Suprapubic skin (tissue), 4 donors: ENCODE measurements at regions not wholly inside any gene's neighbourhood (a gene's known extent, or its start where the extent isn't known, plus 50 kb on each side); places are given as distances from the start of the nearest gene placed in this dataset.

Source experiments
- DNase-seq, 2 donors: peaks; one replicate each; pipeline ENCODE4 v3.0.0-alpha.2; 2019; ENCODE audit warnings: low spot score in 2 of 2
- H3K27ac ChIP-seq: fragments of 200-600 bp; sonication (generic); one replicate; pipeline ENCODE4 v1.5.1; 2019
- H3K27me3 ChIP-seq: fragments of 200-600 bp; sonication (generic); one replicate; pipeline ENCODE4 v1.5.1; 2019
- H3K36me3 ChIP-seq: fragments of 200-600 bp; sonication (generic); one replicate; pipeline ENCODE4 v1.5.1; 2019
- H3K4me1 ChIP-seq: fragments of 200-600 bp; sonication (generic); one replicate; pipeline ENCODE4 v1.5.1; 2019
- H3K4me3 ChIP-seq: fragments of 200-600 bp; sonication (generic); one replicate; pipeline ENCODE4 v1.5.1; 2019; ENCODE audit warnings: mild to moderate bottlenecking
- H3K9me3 ChIP-seq: fragments of 200-600 bp; sonication (generic); one replicate; pipeline ENCODE4 v1.5.1; 2019
- CTCF ChIP-seq, 2 donors: fragments of 200-600 bp in 1 of 2; fragments of 450-650 bp in 1 of 2; sonication (generic) in 1 of 2; IDR thresholded peaks; one replicate each; pipeline ENCODE4 v1.5.1; 2016 to 2019; ENCODE audit warnings: antibody characterized with exemption in 2 of 2, mild to moderate bottlenecking in 1 of 2, moderate library complexity in 1 of 2
- EP300 ChIP-seq: sonication (generic); formaldehyde crosslinking; IDR thresholded peaks from one replicate; pipeline ENCODE4 v1.6.1; 2017; ENCODE audit warnings: antibody characterized with exemption
- POLR2A ChIP-seq, 2 donors: fragments of 450-650 bp; IDR thresholded peaks; one replicate each; pipeline ENCODE4 v1.6.1; 2017; ENCODE audit warnings: antibody characterized with exemption in 2 of 2, mild to moderate bottlenecking in 2 of 2, moderate library complexity in 2 of 2
- POLR2AphosphoS5 ChIP-seq, 3 donors: sonication (generic); formaldehyde crosslinking; IDR thresholded peaks; one replicate each; pipeline ENCODE4 v1.6.1; 2017; ENCODE audit warnings: antibody characterized with exemption in 3 of 3
- WGBS: methylation state at CpG from one replicate; pipeline ENCODE4 v1.1.5; 2018; 5-methylcytosine and 5-hydroxymethylcytosine counted together

- H3K36me3 ChIP-seq, result no peaks in the 10 kb centered on the region
- no peak for DNase-seq
- no peak overlapping the region for H3K4me3 ChIP-seq
- TF ChIP-seq POLR2A (IDR thresholded peaks at IDR 0.05) (no peak), EP300 (no peak), CTCF (IDR thresholded peaks at IDR 0.05) (no peak), POLR2AphosphoS5 (IDR thresholded peaks at IDR 0.05) (no peak)
- H3K9me3 ChIP-seq, result no peaks in the 10 kb centered on the region
- H3K4me1 ChIP-seq, result peaks cover 3% of the 10 kb centered on the region
- H3K27me3 ChIP-seq, result no peaks in the 10 kb centered on the region
- H3K27ac ChIP-seq, result no peak overlapping the region
- 71% methylated on average over 1 of the region's 1 CpG for WGBS
These were observed 189.6 kb upstream of the PARD3B start for GRCh38 chr2:204355688-204356087.

DNA sequence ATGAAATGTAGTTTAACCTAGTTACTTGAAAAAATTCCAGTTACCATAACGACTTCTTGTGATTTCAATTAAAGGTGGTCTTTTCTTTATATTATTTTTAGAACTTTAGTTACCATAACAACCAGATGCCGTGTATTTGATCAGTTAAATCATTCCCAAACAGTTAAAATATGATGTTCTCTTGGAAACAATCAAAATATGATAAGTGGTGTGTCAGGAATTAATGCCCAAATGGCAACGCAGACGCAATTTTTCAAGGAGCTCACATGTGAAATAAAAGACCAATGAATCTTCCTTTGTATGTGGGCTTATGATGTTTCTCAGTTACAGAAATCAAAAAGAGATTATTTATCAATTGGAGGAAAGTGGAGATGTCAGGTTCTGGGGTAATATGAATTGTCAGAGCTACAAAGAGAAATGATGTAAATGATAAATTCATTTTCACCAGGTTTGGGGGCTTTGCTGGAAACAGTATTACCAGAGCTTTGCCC lies 189.1 kb upstream of the PARD3B start:
- no peaks in the 10 kb centered on the region for H3K36me3 ChIP-seq
- no peaks in the 10 kb centered on the region for H3K9me3 ChIP-seq
- DNase-seq, result no peak
- H3K4me3 ChIP-seq, result no peak overlapping the region
- TF ChIP-seq POLR2AphosphoS5 (IDR thresholded peaks at IDR 0.05) (no peak), CTCF (IDR thresholded peaks at IDR 0.05) (no peak), EP300 (no peak), POLR2A (IDR thresholded peaks at IDR 0.05) (no peak)
- no peaks in the 10 kb centered on the region for H3K27me3 ChIP-seq
- WGBS, result 72% methylated on average over 4 of the region's 4 CpGs
- no peak overlapping the region for H3K27ac ChIP-seq
- H3K4me1 ChIP-seq, result peaks cover 3% of the 10 kb centered on the region

GRCh38 chr2:204357286-204357685 lies 188.0 kb upstream of the PARD3B start:
- 93% methylated on average over 9 of the region's 9 CpGs for WGBS
- Histone ChIP-seq H3K27me3 (no peaks in the 10 kb centered on the region), H3K36me3 (no peaks in the 10 kb centered on the region), H3K27ac (no peak overlapping the region), H3K4me3 (no peak overlapping the region), H3K9me3 (no peaks in the 10 kb centered on the region), H3K4me1 (peaks cover 3% of the 10 kb centered on the region)
- no peak for DNase-seq
- TF ChIP-seq POLR2A (IDR thresholded peaks at IDR 0.05), result no peak
- no peak for TF ChIP-seq CTCF (IDR thresholded peaks at IDR 0.05)
- no peak for TF ChIP-seq POLR2AphosphoS5 (IDR thresholded peaks at IDR 0.05)
- no peak for TF ChIP-seq EP300

DNA sequence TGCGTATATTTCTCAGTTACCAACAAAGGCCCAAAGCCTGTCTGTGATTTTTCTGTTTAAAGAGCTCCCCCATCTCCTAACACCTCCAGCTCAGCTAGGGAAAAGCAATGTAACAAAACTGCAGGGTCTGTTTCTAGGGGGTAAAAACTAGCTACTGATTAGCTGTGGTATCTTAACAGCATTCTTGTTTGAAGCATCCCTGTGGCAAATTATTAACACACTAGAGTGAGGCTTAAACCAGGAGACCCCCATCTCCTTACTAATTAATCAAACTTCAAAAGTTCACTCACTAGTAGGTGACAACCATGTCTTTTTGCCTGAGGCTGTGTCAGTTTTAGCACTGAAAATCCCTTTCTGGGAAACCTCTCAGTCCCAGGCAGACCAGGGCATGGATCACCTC lies 186.2 kb upstream of the PARD3B start:
- no peak for DNase-seq
- no peaks in the 10 kb centered on the region for H3K9me3 ChIP-seq
- H3K27ac ChIP-seq, result no peak overlapping the region
- 93% methylated on average over 1 of the region's 1 CpG for WGBS
- peaks cover 7% of the 10 kb centered on the region for H3K4me1 ChIP-seq
- H3K27me3 ChIP-seq, result no peaks in the 10 kb centered on the region
- no peaks in the 10 kb centered on the region for H3K36me3 ChIP-seq
- H3K4me3 ChIP-seq, result no peak overlapping the region
- TF ChIP-seq CTCF (IDR thresholded peaks at IDR 0.05) (no peak), EP300 (no peak), POLR2AphosphoS5 (IDR thresholded peaks at IDR 0.05) (no peak), POLR2A (IDR thresholded peaks at IDR 0.05) (no peak)

DNA sequence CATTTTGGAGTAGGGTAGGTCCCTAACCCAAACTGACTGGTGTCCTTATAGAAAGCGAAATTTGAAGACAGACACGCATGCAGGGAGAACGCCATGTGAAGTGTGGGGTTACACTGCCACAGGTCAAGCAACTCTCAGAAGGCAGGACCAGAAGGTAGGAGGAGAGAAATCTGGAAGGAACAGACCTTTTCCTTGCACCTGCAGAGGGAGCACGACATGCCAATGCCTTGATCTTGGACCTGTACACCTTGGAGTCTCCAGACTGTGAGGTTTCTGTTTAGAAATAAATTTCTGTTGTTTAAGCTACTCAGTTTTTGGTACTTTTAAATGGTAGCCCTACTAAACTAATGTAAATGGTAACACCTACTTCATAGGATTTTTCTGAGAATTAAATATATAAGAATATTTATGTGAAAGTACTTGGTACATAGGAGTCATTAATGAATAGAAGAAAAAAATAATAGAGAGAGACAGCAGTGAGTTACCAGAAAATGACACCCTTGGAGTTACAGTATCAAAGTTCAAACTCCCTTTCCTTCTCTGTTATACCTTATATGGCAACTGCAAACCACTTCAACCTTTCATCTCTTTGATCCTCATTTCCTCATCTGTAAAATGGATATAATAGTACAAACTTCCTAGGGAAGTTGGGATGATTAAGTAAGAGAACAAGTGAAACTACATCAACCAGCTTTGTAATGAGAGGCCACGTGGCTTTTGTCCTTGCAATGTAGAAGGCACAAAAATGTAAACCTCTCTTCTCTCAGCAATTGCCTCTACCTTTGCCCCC lies 184.9 kb upstream of the PARD3B start:
- 90% methylated on average over 5 of the region's 5 CpGs for WGBS
- H3K4me3 ChIP-seq, result no peak overlapping the region
- H3K9me3 ChIP-seq, result no peaks in the 10 kb centered on the region
- no peak for TF ChIP-seq POLR2A (IDR thresholded peaks at IDR 0.05)
- no peak for TF ChIP-seq POLR2AphosphoS5 (IDR thresholded peaks at IDR 0.05)
- no peak for TF ChIP-seq EP300
- TF ChIP-seq CTCF (IDR thresholded peaks at IDR 0.05), result no peak
- peaks cover 7% of the 10 kb centered on the region for H3K4me1 ChIP-seq
- H3K36me3 ChIP-seq, result no peaks in the 10 kb centered on the region
- H3K27me3 ChIP-seq, result no peaks in the 10 kb centered on the region
- DNase-seq, result no peak
- no peak overlapping the region for H3K27ac ChIP-seq
